HepG2 (cell line): ENCODE measurements at regions not wholly inside any gene's neighbourhood (a gene's known extent, or its start where the extent isn't known, plus 50 kb on each side); places are given as distances from the start of the nearest gene placed in this dataset.
A peak's percentile ranks its signal among the peaks of the same experiment; 100 is the strongest.
"Not testable (repeated sequence)": the region's sequence is repeated elsewhere in the genome, so short reads cannot be mapped to it uniquely, and the experiment has no call there.

ENCODE experiments used
- ATAC-seq: fragments of 200-7000 bp; cut with Tn5 transposase; 3 replicates; pipeline ENCODE4 v1.9.1; 2020; ENCODE audit warnings: mild to moderate bottlenecking, moderate library complexity
- BruUV-seq: library from RNA; stranded (reverse); fragments of 400-500 nt; replicated peaks from 2 replicates; lab custom pipeline; 2021; lab: Mats Ljungman, UMichigan
- CTCF ChIA-PET: fragments of 300-600 bp; formaldehyde crosslinking; extraction: SDS; loops from one replicate; lab custom pipeline; 2021; ENCODE audit warnings: low total read pairs, inconsistent platforms, low intra/inter-chr PET ratio; lab: Yijun Ruan, JAX
- POLR2A ChIA-PET: fragments of 350-600 bp; sonication (Branson Sonifier 250); formaldehyde crosslinking; loops from one replicate; lab custom pipeline; 2020; ENCODE audit warnings: antibody characterized with exemption, inconsistent platforms; lab: Yijun Ruan, JAX
- DNase-seq: peaks from one replicate; pipeline ENCODE4 v3.0.0-alpha.2; 2015; ENCODE audit warnings: low spot score
- FAIRE-seq: peaks from 3 replicates; lab custom pipeline; 2011; peaks lifted over from hg19 to GRCh38; lab: Jason Lieb, UNC
- H2AFZ ChIP-seq: one replicate; pipeline ENCODE4 v1.6.1; 2011; ENCODE audit warnings: low read length, inconsistent platforms
- H3K27ac ChIP-seq: fragments of 300-600 bp; 3 replicates; pipeline ENCODE4 v1.8.0; 2011; ENCODE audit warnings: mixed run types, mild to moderate bottlenecking, mixed read lengths, low read length, inconsistent platforms; ENCODE audit not compliant: insufficient read depth; ENCODE audit errors: extremely low read length
- H3K27me3 ChIP-seq, 2 experiments: fragments of 200-600 bp in 1 of 2; 2 replicates in 1 of 2; 3 replicates in 1 of 2; pipeline versions ENCODE4 v1.6.0 to v1.8.0; 2011; ENCODE audit warnings: low read length in 2 of 2, mild to moderate bottlenecking in 2 of 2, moderate library complexity in 2 of 2, inconsistent platforms in 1 of 2; ENCODE audit not compliant: insufficient read depth in 2 of 2, control insufficient read depth in 1 of 2
- H3K36me3 ChIP-seq, 2 experiments: fragments of 200-600 bp in 1 of 2; replicated peaks in 1 of 2; 2 replicates in 1 of 2; 3 replicates in 1 of 2; pipeline versions ENCODE4 v1.5.1 to v1.8.0; 2011; ENCODE audit warnings: low read length in 2 of 2, inconsistent platforms in 1 of 2; ENCODE audit not compliant: insufficient read depth in 2 of 2, control insufficient read depth in 1 of 2
- H3K4me1 ChIP-seq: 2 replicates; pipeline ENCODE4 v1.5.1; 2012; ENCODE audit warnings: low read length, inconsistent platforms; ENCODE audit not compliant: insufficient read depth
- H3K4me2 ChIP-seq: 2 replicates; pipeline ENCODE4 v1.6.0; 2011; ENCODE audit warnings: low read depth, low read length, inconsistent platforms
- H3K4me3 ChIP-seq, 3 experiments: fragments of 200-600 bp in 1 of 3; sonication (generic), shearing (Covaris generic) in 1 of 3; replicated peaks in 1 of 3; 2 replicates each; pipeline ENCODE4 v1.5.1; 2011 to 2016; ENCODE audit warnings: low read length in 3 of 3, inconsistent platforms in 2 of 3, low read depth in 2 of 3, mild to moderate bottlenecking in 2 of 3, control low read depth in 1 of 3, mixed read lengths in 1 of 3; ENCODE audit not compliant: insufficient read depth in 1 of 3
- H3K79me2 ChIP-seq: one replicate; pipeline ENCODE4 v1.6.1; 2011; ENCODE audit warnings: low read length, inconsistent platforms; ENCODE audit not compliant: insufficient read depth
- H3K9ac ChIP-seq: 2 replicates; pipeline ENCODE4 v1.6.0; 2011; ENCODE audit warnings: mild to moderate bottlenecking, low read depth, low read length, inconsistent platforms; ENCODE audit not compliant: insufficient read depth
- H3K9me3 ChIP-seq: 2 replicates; pipeline ENCODE4 v1.5.1; 2012; ENCODE audit warnings: mild to moderate bottlenecking, low read length
- H4K20me1 ChIP-seq: 2 replicates; pipeline ENCODE4 v1.6.0; 2011; ENCODE audit warnings: inconsistent platforms, mild to moderate bottlenecking, low read length, moderate library complexity; ENCODE audit not compliant: insufficient read depth
- ATF4 ChIP-seq, 2 experiments: fragments of 450-650 bp in 1 of 2; sonication (generic) in 1 of 2; formaldehyde crosslinking; IDR thresholded peaks; 2 replicates each; pipeline versions ENCODE4 v1.5.0 to v1.8.0; 2020 to 2022; ENCODE audit warnings: mild to moderate bottlenecking in 1 of 2, missing genetic modification reagents in 1 of 2
- BRCA1 ChIP-seq: sonication (generic); formaldehyde crosslinking; IDR thresholded peaks from 2 replicates; pipeline ENCODE4 v1.4.0; 2020; ENCODE audit warnings: missing genetic modification reagents
- CBFB ChIP-seq: sonication (generic); formaldehyde crosslinking; IDR thresholded peaks from 2 replicates; pipeline ENCODE4 v1.4.0; 2020; ENCODE audit warnings: missing genetic modification reagents
- FOSL2 ChIP-seq: sonication (generic); formaldehyde crosslinking; IDR thresholded peaks from 2 replicates; pipeline ENCODE4 v1.4.0; 2020; ENCODE audit warnings: missing genetic modification reagents
- LCORL ChIP-seq, 2 experiments: fragments of 450-650 bp in 1 of 2; sonication (generic) in 1 of 2; formaldehyde crosslinking in 1 of 2; IDR thresholded peaks; 2 replicates each; pipeline versions ENCODE4 v1.5.0 to v1.6.1; 2017 to 2020; ENCODE audit warnings: antibody characterized with exemption in 1 of 2, missing genetic modification reagents in 1 of 2
- NR2C2 ChIP-seq: sonication (generic); formaldehyde crosslinking; IDR thresholded peaks from 2 replicates; pipeline ENCODE4 v1.4.0; 2020; ENCODE audit warnings: missing genetic modification reagents, mild to moderate bottlenecking, moderate library complexity, borderline replicate concordance
- PHF20 ChIP-seq: sonication (generic); formaldehyde crosslinking; IDR thresholded peaks from 2 replicates; pipeline ENCODE4 v1.5.0; 2020; ENCODE audit warnings: mild to moderate bottlenecking, missing genetic modification reagents
- PPARG ChIP-seq: conservative IDR thresholded peaks from 2 replicates; pipeline ENCODE4 v1.6.1; 2016; ENCODE audit warnings: missing biosample characterization, missing genetic modification reagents
- TSC22D2 ChIP-seq: sonication (generic); formaldehyde crosslinking; IDR thresholded peaks from 2 replicates; pipeline ENCODE4 v1.5.1; 2020; ENCODE audit warnings: missing genetic modification reagents, mild to moderate bottlenecking, borderline replicate concordance
- ZNF3 ChIP-seq: IDR thresholded peaks from 2 replicates; pipeline ENCODE4 v1.7.0; 2017; ENCODE audit warnings: inconsistent platforms
- ZNF569 ChIP-seq: sonication (generic); formaldehyde crosslinking; IDR thresholded peaks from 2 replicates; pipeline ENCODE4 v1.5.0; 2020; ENCODE audit warnings: mild to moderate bottlenecking, missing genetic modification reagents, moderate library complexity, borderline replicate concordance
- ZNF7 ChIP-seq: IDR thresholded peaks from 2 replicates; pipeline ENCODE4 v1.6.1; 2016; ENCODE audit warnings: missing biosample characterization, missing genetic modification reagents
- WGBS: methylation state at CpG from one replicate; pipeline ENCODE4 v1.1.6; 2017; ENCODE audit warnings: low lambda C conversion rate; 5-methylcytosine and 5-hydroxymethylcytosine counted together
- in situ Hi-C: cut with HindIII; loops from 2 replicates; pipeline ENCODE4 v1.10.0; 2017; ENCODE audit warnings: low pct_unique_long_range_greater_than_20kb; ENCODE audit not compliant: extremely low pct_ligation_motif_present
- intact Hi-C: fragments of 100-400 bp; cut with micrococcal nuclease; formaldehyde crosslinking; loops from one replicate; pipeline ENCODE4 v1.10.0; 2022; ENCODE audit not compliant: unreplicated experiment
- TF ChIP-seq, protein P1 (sequence below): sonication (generic); formaldehyde crosslinking; IDR thresholded peaks from 2 replicates; pipeline ENCODE4 v1.8.0; 2022; ENCODE audit warnings: mild to moderate bottlenecking, missing genetic modification reagents, moderate library complexity
- TF ChIP-seq, protein P2 (sequence below): sonication (generic); formaldehyde crosslinking; IDR thresholded peaks from 2 replicates; pipeline ENCODE4 v1.4.0; 2020; ENCODE audit warnings: missing genetic modification reagents

- H3K9ac ChIP-seq, H3K27ac ChIP-seq, CTCF ChIA-PET, DNase-seq, in situ Hi-C loops, H3K9me3 ChIP-seq, H3K4me3 ChIP-seq, ATAC-seq, H3K79me2 ChIP-seq, H3K36me3 ChIP-seq, H3K27me3 ChIP-seq, POLR2A ChIA-PET, BruUV-seq, FAIRE-seq, H3K4me2 ChIP-seq, H3K4me1 ChIP-seq, intact Hi-C loops, H2AFZ ChIP-seq, H4K20me1 ChIP-seq: not testable (repeated sequence)
- 22% methylated on average over 8 of the region's 11 CpGs for WGBS
- TF ChIP-seq FOSL2 (CRISPR knock-in tag), result peak; percentile 24; the same call in 1 of the 2 replicates
Observed at GRCh38 chrX:111620084-111620483, 60.9 kb upstream of the ALG13 start.

DNA sequence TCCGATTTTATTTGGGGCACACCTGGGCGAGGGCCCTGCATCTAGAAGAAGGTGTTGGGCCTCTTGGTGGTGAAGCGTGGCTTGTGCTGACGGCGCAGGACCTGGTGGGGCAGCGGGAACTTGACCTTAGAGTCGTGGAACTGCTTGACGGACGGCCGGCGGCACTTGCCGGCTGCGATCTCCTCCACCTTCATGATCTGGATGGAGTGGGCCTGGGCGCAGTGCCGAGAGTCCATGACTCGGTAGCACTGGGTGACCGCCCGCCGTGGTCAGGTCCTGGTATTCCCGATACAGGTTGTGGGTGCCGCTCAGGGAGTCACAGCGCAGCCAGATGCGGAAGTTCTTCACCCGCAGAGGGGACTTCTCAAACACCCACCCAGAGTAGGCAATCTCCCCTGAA lies 56.8 kb upstream of the ALG13 start:
- H3K27ac ChIP-seq, result no peak overlapping the region
- no peak overlapping the region for H3K9ac ChIP-seq
- ATAC-seq, result no peak
- WGBS, result 70% methylated on average over 12 of the region's 24 CpGs
- H3K36me3 ChIP-seq, result no peaks in the 10 kb centered on the region
- CTCF ChIA-PET, result no interaction called here
- H3K79me2 ChIP-seq, result no peaks in the 10 kb centered on the region
- H3K4me1 ChIP-seq, result no peaks in the 10 kb centered on the region
- DNase-seq, result no peak
- intact Hi-C loops (no loop called here), in situ Hi-C loops (no loop called here)
- no peak overlapping the region for H2AFZ ChIP-seq
- no peak overlapping the region for H3K4me3 ChIP-seq
- H4K20me1 ChIP-seq, result no peaks in the 10 kb centered on the region
- H3K9me3 ChIP-seq, result no peaks in the 10 kb centered on the region
- H3K4me2 ChIP-seq, result no peak overlapping the region
- no peak for FAIRE-seq
- H3K27me3 ChIP-seq, result no peaks in the 10 kb centered on the region
- POLR2A ChIA-PET, result no interaction called here
- BruUV-seq, result no TSS peak
- no peak for TF ChIP-seq NR2C2
- no peak for TF ChIP-seq ZNF3 (CRISPR knock-in tag)
- no peak for TF ChIP-seq ZNF569
- no peak for TF ChIP-seq CBFB (CRISPR knock-in tag)
- TF ChIP-seq PHF20, result no peak
- no peak for TF ChIP-seq ATF4 (CRISPR knock-in tag; IDR thresholded peaks at IDR 0.05)
- TF ChIP-seq, protein P1, sequence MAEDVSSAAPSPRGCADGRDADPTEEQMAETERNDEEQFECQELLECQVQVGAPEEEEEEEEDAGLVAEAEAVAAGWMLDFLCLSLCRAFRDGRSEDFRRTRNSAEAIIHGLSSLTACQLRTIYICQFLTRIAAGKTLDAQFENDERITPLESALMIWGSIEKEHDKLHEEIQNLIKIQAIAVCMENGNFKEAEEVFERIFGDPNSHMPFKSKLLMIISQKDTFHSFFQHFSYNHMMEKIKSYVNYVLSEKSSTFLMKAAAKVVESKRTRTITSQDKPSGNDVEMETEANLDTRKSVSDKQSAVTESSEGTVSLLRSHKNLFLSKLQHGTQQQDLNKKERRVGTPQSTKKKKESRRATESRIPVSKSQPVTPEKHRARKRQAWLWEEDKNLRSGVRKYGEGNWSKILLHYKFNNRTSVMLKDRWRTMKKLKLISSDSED (CRISPR knock-in tag), result no peak
- TF ChIP-seq TSC22D2, result no peak
- TF ChIP-seq, protein P2, sequence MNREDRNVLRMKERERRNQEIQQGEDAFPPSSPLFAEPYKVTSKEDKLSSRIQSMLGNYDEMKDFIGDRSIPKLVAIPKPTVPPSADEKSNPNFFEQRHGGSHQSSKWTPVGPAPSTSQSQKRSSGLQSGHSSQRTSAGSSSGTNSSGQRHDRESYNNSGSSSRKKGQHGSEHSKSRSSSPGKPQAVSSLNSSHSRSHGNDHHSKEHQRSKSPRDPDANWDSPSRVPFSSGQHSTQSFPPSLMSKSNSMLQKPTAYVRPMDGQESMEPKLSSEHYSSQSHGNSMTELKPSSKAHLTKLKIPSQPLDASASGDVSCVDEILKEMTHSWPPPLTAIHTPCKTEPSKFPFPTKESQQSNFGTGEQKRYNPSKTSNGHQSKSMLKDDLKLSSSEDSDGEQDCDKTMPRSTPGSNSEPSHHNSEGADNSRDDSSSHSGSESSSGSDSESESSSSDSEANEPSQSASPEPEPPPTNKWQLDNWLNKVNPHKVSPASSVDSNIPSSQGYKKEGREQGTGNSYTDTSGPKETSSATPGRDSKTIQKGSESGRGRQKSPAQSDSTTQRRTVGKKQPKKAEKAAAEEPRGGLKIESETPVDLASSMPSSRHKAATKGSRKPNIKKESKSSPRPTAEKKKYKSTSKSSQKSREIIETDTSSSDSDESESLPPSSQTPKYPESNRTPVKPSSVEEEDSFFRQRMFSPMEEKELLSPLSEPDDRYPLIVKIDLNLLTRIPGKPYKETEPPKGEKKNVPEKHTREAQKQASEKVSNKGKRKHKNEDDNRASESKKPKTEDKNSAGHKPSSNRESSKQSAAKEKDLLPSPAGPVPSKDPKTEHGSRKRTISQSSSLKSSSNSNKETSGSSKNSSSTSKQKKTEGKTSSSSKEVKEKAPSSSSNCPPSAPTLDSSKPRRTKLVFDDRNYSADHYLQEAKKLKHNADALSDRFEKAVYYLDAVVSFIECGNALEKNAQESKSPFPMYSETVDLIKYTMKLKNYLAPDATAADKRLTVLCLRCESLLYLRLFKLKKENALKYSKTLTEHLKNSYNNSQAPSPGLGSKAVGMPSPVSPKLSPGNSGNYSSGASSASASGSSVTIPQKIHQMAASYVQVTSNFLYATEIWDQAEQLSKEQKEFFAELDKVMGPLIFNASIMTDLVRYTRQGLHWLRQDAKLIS (CRISPR knock-in tag), result no peak
- TF ChIP-seq LCORL (IDR thresholded peaks at IDR 0.05), result no peak
- no peak for TF ChIP-seq LCORL (CRISPR knock-in tag; IDR thresholded peaks at IDR 0.05)
- TF ChIP-seq BRCA1 (CRISPR knock-in tag), result no peak
- no peak for TF ChIP-seq ZNF7
- no peak for TF ChIP-seq PPARG (CRISPR knock-in tag)
